SK-N-SH (cell line): ENCODE measurements at regions not wholly inside any gene's neighbourhood (a gene's known extent, or its start where the extent isn't known, plus 50 kb on each side); places are given as distances from the start of the nearest gene placed in this dataset.

ENCODE experiments used
- CHD2 ChIP-seq: fragments of 150-350 bp; IDR thresholded peaks from 2 replicates; pipeline ENCODE4 v1.6.1; 2018; ENCODE audit warnings: low read length; ENCODE audit not compliant: partially characterized antibody
- CTCF ChIP-seq: fragments of 200-600 bp; sonication (generic); IDR thresholded peaks from 2 replicates; pipeline ENCODE4 v1.6.1; 2017; ENCODE audit warnings: antibody characterized with exemption, mild to moderate bottlenecking, moderate library complexity
- EZH2phosphoT487 ChIP-seq: fragments of 200-600 bp; sonication (generic); IDR thresholded peaks from 2 replicates; pipeline ENCODE4 v1.6.1; 2017; ENCODE audit warnings: low read depth, mixed run types, mild to moderate bottlenecking, antibody characterized with exemption, moderate library complexity, borderline replicate concordance
- JUND ChIP-seq: IDR thresholded peaks from 2 replicates; pipeline ENCODE4 v1.4.0; 2012
- MAX ChIP-seq: IDR thresholded peaks from 2 replicates; pipeline ENCODE4 v1.4.0; 2012; ENCODE audit warnings: low read depth
- MXI1 ChIP-seq: IDR thresholded peaks from 2 replicates; pipeline ENCODE4 v1.6.1; 2012; ENCODE audit warnings: mild to moderate bottlenecking, low read depth, low read length, improper control_type of control experiment
- RXRA ChIP-seq: IDR thresholded peaks from 2 replicates; pipeline ENCODE4 v1.4.0; 2012; ENCODE audit warnings: low read depth, mild to moderate bottlenecking, borderline replicate concordance
- TCF12 ChIP-seq: IDR thresholded peaks from 2 replicates; pipeline ENCODE4 v1.4.0; 2012
- USF1 ChIP-seq: IDR thresholded peaks from 2 replicates; pipeline ENCODE4 v1.4.0; 2012; ENCODE audit warnings: low read depth, borderline replicate concordance

GRCh38 chr5:176726746-176727527 is 79.7 kb downstream of the TSPAN17 start:
- TF ChIP-seq MXI1 (no peak), TCF12 (no peak), CTCF (no peak), JUND (no peak), RXRA (no peak), CHD2 (no peak), MAX (no peak), EZH2phosphoT487 (no peak), USF1 (no peak)
